KBM-7 (cell line): ENCODE measurements at regions not wholly inside any gene's neighbourhood (a gene's known extent, or its start where the extent isn't known, plus 50 kb on each side); places are given as distances from the start of the nearest gene placed in this dataset.
A peak's percentile ranks its signal among the peaks of the same experiment; 100 is the strongest.
"Not testable (repeated sequence)": the region's sequence is repeated elsewhere in the genome, so short reads cannot be mapped to it uniquely, and the experiment has no call there.

Experiments used
- DNase-seq: peaks from one replicate; pipeline ENCODE4 v3.0.0-alpha.2; 2015
- in situ Hi-C: fragments of 300-500 bp; cut with MboI; formaldehyde crosslinking; loops from 2 replicates; pipeline ENCODE4 v1.14.3; 2020; ENCODE audit warnings: low sequenced_read_pairs, low pct_unique_long_range_greater_than_20kb, mixed read lengths

GRCh38 chr22:35475545-35475944, 65.1 kb upstream of the RASD2 start:
- in situ Hi-C loops, result no loop called here
- DNase-seq, result peak; percentile 27

GRCh38 chr22:35476341-35476740, 64.3 kb upstream of the RASD2 start:
- no peak for DNase-seq
- in situ Hi-C loops, result no loop called here

GRCh38 chr22:35477911-35478582, 62.6 kb upstream of the RASD2 start:
- in situ Hi-C loops, result no loop called here
- DNase-seq, result peak; percentile 94

- DNase-seq, result no peak
- in situ Hi-C loops, result no loop called here
Observed at GRCh38 chr22:35478633-35479107, 62.0 kb upstream of the RASD2 start.

GRCh38 chr22:35479359-35479758, 61.3 kb upstream of the RASD2 start:
- in situ Hi-C loops, result no loop called here
- no peak for DNase-seq

GRCh38 chr22:35479985-35480550, 60.6 kb upstream of the RASD2 start:
- peak; percentile 42 for DNase-seq

GRCh38 chr22:35480627-35481550, 59.7 kb upstream of the RASD2 start:
- in situ Hi-C loops, result no loop called here
- DNase-seq, result peak; percentile 21

More at GRCh38 chr22:35479985-35480550, 60.6 kb upstream of the RASD2 start:
- in situ Hi-C loops, result no loop called here

GRCh38 chr22:35482311-35482710, 58.3 kb upstream of the RASD2 start:
- DNase-seq, result no peak
- in situ Hi-C loops, result no loop called here

GRCh38 chr22:35482974-35483373, 57.7 kb upstream of the RASD2 start:
- DNase-seq, result no peak
- in situ Hi-C loops, result no loop called here

- in situ Hi-C loops, result no loop called here
- DNase-seq, result no peak
Observed at GRCh38 chr22:35483730-35484129, 56.9 kb upstream of the RASD2 start.

GRCh38 chr22:35484651-35485556, 55.7 kb upstream of the RASD2 start:
- DNase-seq, result no peak
- in situ Hi-C loops, result no loop called here

- in situ Hi-C loops, result no loop called here
- DNase-seq, result no peak
Observed at GRCh38 chr22:35486116-35486631, 54.5 kb upstream of the RASD2 start.

- DNase-seq, in situ Hi-C loops: not testable (repeated sequence)
Observed at GRCh38 chr22:35487623-35488022, 53.0 kb upstream of the RASD2 start.

- DNase-seq, result no peak
- in situ Hi-C loops, result no loop called here
Observed at GRCh38 chr22:35488513-35488912, 52.1 kb upstream of the RASD2 start.

- in situ Hi-C loops, result no loop called here
Observed at GRCh38 chr22:35489239-35489638, 51.4 kb upstream of the RASD2 start.

More at GRCh38 chr22:35489239-35489638, 51.4 kb upstream of the RASD2 start:
- no peak for DNase-seq
